ENCODE measurements at regions not wholly inside any gene's neighbourhood (a gene's known extent, or its start where the extent isn't known, plus 50 kb on each side); places are given as distances from the start of the nearest gene placed in this dataset.
A peak's percentile ranks its signal among the peaks of the same experiment; 100 is the strongest.

DNA sequence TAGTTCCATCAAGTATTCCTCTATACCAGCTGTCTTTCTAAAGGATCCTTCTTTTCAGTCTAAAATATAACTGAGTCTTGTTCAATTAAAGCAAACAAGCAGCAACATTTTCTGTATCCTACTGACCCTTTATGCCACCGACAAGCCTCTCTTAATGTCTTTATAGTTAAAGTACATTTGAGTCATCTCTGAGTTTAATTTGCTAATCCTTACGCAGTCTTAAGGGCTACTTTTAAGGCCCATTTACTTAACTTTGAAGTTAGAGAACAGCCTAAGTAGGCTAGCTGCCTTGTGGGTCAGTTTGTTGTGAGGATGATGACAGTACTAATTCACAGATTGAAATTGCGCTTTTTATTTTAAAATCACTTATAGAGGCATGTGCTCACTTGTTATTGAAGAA is 265.5 kb upstream of the FERD3L start:
- H3K4me1 Mint-ChIP-seq: peaks cover 5% of the 10 kb centered on the region

GRCh38 chr7:19410106-19410505 is 264.9 kb upstream of the FERD3L start:
- Mint-ChIP-seq H3K27me3 (ENCODE audit: low read depth) (no peaks in the 10 kb centered on the region), H3K27ac (no peak overlapping the region), H3K4me1 (peaks cover 6% of the 10 kb centered on the region), H3K36me3 (ENCODE audit: low read depth) (no peaks in the 10 kb centered on the region), H3K4me3 (no peak overlapping the region), H3K9me3 (no peaks in the 10 kb centered on the region)
- TF ChIP-seq, protein P1, sequence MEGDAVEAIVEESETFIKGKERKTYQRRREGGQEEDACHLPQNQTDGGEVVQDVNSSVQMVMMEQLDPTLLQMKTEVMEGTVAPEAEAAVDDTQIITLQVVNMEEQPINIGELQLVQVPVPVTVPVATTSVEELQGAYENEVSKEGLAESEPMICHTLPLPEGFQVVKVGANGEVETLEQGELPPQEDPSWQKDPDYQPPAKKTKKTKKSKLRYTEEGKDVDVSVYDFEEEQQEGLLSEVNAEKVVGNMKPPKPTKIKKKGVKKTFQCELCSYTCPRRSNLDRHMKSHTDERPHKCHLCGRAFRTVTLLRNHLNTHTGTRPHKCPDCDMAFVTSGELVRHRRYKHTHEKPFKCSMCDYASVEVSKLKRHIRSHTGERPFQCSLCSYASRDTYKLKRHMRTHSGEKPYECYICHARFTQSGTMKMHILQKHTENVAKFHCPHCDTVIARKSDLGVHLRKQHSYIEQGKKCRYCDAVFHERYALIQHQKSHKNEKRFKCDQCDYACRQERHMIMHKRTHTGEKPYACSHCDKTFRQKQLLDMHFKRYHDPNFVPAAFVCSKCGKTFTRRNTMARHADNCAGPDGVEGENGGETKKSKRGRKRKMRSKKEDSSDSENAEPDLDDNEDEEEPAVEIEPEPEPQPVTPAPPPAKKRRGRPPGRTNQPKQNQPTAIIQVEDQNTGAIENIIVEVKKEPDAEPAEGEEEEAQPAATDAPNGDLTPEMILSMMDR (IDR thresholded peaks at IDR 0.05; ENCODE audit: unreplicated experiment in 3 of 3): no peak

More for the DNA sequence above, 265.5 kb upstream of the FERD3L start:
- H3K27me3 Mint-ChIP-seq (ENCODE audit: low read depth): no peaks in the 10 kb centered on the region
- no peak overlapping the region for H3K4me3 Mint-ChIP-seq
- H3K27ac Mint-ChIP-seq: no peak overlapping the region
- no peaks in the 10 kb centered on the region for H3K36me3 Mint-ChIP-seq (ENCODE audit: low read depth)
- TF ChIP-seq, protein P1 (IDR thresholded peaks at IDR 0.05; ENCODE audit: unreplicated experiment in 3 of 3): no peak
- no peaks in the 10 kb centered on the region for H3K9me3 Mint-ChIP-seq

- Mint-ChIP-seq H3K4me3 (no peak overlapping the region), H3K27ac (no peak overlapping the region), H3K9me3 (no peaks in the 10 kb centered on the region), H3K36me3 (ENCODE audit: low read depth) (no peaks in the 10 kb centered on the region), H3K4me1 (peaks cover 11% of the 10 kb centered on the region), H3K27me3 (ENCODE audit: low read depth) (no peaks in the 10 kb centered on the region)
- TF ChIP-seq, protein P1 (IDR thresholded peaks at IDR 0.05; ENCODE audit: unreplicated experiment in 3 of 3): no peak
Observed at GRCh38 chr7:19408706-19409220, 263.5 kb upstream of the FERD3L start.

DNA sequence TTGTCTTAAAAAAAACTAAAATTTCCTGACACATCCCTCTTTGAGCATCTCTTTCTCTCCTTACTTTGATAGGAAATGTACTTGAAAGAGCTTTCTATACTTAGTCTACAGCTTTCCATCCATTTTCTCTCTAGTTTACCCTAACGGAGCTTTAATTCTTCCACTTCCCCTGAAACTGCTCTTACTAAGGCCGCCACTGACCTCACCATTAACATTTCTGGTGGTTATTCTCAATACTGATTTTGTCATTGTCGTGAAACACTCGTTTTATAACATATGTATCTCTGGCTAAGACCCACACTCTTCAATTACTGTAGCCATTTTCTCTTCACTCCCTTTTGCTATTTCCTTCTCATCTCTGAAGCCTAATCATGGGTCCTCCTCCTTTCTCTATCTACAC is 262.0 kb upstream of the FERD3L start:
- no peaks in the 10 kb centered on the region for H3K36me3 Mint-ChIP-seq (ENCODE audit: low read depth)
- H3K9me3 Mint-ChIP-seq: no peaks in the 10 kb centered on the region
- peaks cover 6% of the 10 kb centered on the region for H3K4me1 Mint-ChIP-seq

GRCh38 chr7:19405541-19405940 is 260.3 kb upstream of the FERD3L start:
- Mint-ChIP-seq H3K4me3 (no peak overlapping the region), H3K9me3 (no peaks in the 10 kb centered on the region), H3K4me1 (peaks cover 6% of the 10 kb centered on the region), H3K27ac (no peak overlapping the region), H3K36me3 (ENCODE audit: low read depth) (no peaks in the 10 kb centered on the region), H3K27me3 (ENCODE audit: low read depth) (no peaks in the 10 kb centered on the region)
- TF ChIP-seq, protein P1 (IDR thresholded peaks at IDR 0.05; ENCODE audit: unreplicated experiment in 3 of 3): no peak

More for the DNA sequence above, 262.0 kb upstream of the FERD3L start:
- no peaks in the 10 kb centered on the region for H3K27me3 Mint-ChIP-seq (ENCODE audit: low read depth)
- TF ChIP-seq, protein P1 (IDR thresholded peaks at IDR 0.05; ENCODE audit: unreplicated experiment in 3 of 3): no peak
- no peak overlapping the region for H3K27ac Mint-ChIP-seq
- no peak overlapping the region for H3K4me3 Mint-ChIP-seq

DNA sequence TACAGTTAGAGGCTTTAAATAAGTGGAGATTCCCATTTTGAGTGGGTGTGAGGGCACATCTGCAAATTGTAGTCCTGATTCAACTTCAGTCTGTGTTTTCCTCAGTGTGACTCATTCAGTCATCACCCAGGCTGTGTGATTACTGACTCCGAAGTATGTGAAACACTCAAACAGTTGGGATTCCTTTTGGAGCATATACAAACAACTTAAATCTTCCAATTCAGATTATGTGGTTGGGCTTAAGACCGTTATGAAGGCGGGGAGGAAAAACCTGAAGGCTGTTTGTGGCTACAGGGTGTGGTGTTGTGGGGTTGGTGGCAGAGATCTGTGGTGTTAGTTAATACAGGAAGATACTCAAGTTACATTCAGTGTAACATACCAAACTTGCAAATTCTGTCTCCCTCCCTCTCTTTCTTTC is 259.7 kb upstream of the FERD3L start:
- Mint-ChIP-seq H3K4me1 (peaks cover 6% of the 10 kb centered on the region), H3K27me3 (ENCODE audit: low read depth) (no peaks in the 10 kb centered on the region), H3K4me3 (no peak overlapping the region), H3K27ac (peak overlapping the region in 1 of 3 experiments; percentile 17), H3K36me3 (ENCODE audit: low read depth) (no peaks in the 10 kb centered on the region), H3K9me3 (no peaks in the 10 kb centered on the region)
- TF ChIP-seq, protein P1 (IDR thresholded peaks at IDR 0.05; ENCODE audit: unreplicated experiment in 3 of 3): no peak
